ENCODE measurements at regions not wholly inside any gene's neighbourhood (a gene's known extent, or its start where the extent isn't known, plus 50 kb on each side); places are given as distances from the start of the nearest gene placed in this dataset.
"Not testable (repeated sequence)": the region's sequence is repeated elsewhere in the genome, so short reads cannot be mapped to it uniquely, and the experiment has no call there.

DNA sequence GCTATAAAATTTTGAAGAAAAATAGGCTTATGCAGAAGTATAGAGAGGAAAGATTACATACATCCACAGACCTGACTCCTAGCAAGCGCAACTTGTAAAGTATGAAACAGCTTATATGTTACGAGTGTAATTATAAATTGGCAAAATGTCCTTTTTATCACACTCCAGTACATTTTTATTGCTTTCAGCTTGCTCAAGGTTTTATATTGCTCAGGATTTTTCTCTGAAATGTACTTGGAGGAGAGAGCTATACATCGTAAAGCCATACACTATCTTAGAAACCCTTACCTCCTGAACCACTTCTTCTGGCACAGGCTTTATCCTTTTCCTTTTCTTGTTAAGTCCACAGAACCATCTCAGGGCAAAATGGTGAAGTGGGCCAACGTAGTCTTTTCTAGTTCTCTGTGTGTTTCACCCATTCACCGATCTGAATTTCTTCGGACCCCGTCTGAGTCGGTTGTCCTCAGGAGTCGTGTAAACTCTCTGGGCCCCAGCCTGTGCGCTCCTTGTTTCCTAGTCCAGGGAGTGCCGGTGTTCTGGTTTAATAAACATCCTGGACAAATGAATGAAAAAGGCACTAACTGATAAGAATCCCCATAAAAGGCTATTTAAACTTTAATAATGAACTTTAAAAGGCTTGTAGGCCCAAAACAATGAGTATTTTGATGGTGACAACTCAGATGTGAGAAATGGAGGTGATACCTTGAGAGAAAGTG is 150.2 kb upstream of the SPATA31A3 start:
- TF ChIP-seq CTCF, EZH2phosphoT487 (IDR thresholded peaks at IDR 0.05): not testable (repeated sequence)
